H1 (cell line): ENCODE measurements at regions not wholly inside any gene's neighbourhood (a gene's known extent, or its start where the extent isn't known, plus 50 kb on each side); places are given as distances from the start of the nearest gene placed in this dataset.

ENCODE experiments used
- CTCF ChIA-PET: fragments of 300-600 bp; sonication (Branson Sonifier 250); formaldehyde crosslinking; loops from one replicate; lab custom pipeline; 2021; ENCODE audit not compliant: partially characterized antibody; lab: Charles Lee
- POLR2A ChIA-PET: fragments of 300-600 bp; sonication (Branson Sonifier 250); formaldehyde crosslinking; loops from one replicate; lab custom pipeline; 2021; ENCODE audit warnings: inconsistent platforms; ENCODE audit not compliant: partially characterized antibody; lab: Charles Lee
- DNase-seq, 2 experiments: peaks; one replicate each; pipeline versions ENCODE4 v3.0.0 to v3.0.0-alpha.2; 2010 to 2022; ENCODE audit warnings: low spot score in 2 of 2, low read depth in 1 of 2, mixed read lengths in 1 of 2
- FAIRE-seq: peaks from 2 replicates; lab custom pipeline; 2011; peaks lifted over from hg19 to GRCh38; lab: Jason Lieb, UNC
- H2AFZ ChIP-seq: 2 replicates; pipeline ENCODE4 v1.8.1; 2012; ENCODE audit warnings: low read length, inconsistent platforms
- H2AK5ac ChIP-seq: 2 replicates; pipeline ENCODE4 v1.6.1; 2013; ENCODE audit warnings: low read depth, low read length
- H2BK120ac ChIP-seq: replicated peaks from 2 replicates; pipeline ENCODE3; 2013; ENCODE audit warnings: low read depth, low read length, inconsistent platforms
- H2BK12ac ChIP-seq: 2 replicates; pipeline ENCODE4 v1.6.1; 2013; ENCODE audit warnings: low read depth, low read length
- H2BK15ac ChIP-seq: 2 replicates; pipeline ENCODE4 v1.6.1; 2013; ENCODE audit warnings: low read length
- H2BK20ac ChIP-seq: 2 replicates; pipeline ENCODE4 v1.6.1; 2013; ENCODE audit warnings: low read length
- H2BK5ac ChIP-seq: 2 replicates; pipeline ENCODE4 v1.6.1; 2013; ENCODE audit warnings: low read depth, low read length
- H3K14ac ChIP-seq: 2 replicates; pipeline ENCODE4 v1.6.1; 2013; ENCODE audit warnings: inconsistent platforms; ENCODE audit not compliant: insufficient read length
- H3K18ac ChIP-seq: 2 replicates; pipeline ENCODE4 v1.6.1; 2013; ENCODE audit warnings: low read length; ENCODE audit errors: extremely low read depth
- H3K23ac ChIP-seq: 2 replicates; pipeline ENCODE4 v1.6.1; 2013; ENCODE audit warnings: inconsistent platforms; ENCODE audit not compliant: insufficient read length
- H3K23me2 ChIP-seq: 2 replicates; pipeline ENCODE4 v1.6.1; 2013; ENCODE audit warnings: low read depth, low read length
- H3K27ac ChIP-seq: 2 replicates; pipeline ENCODE4 v1.6.1; 2011; ENCODE audit warnings: low read depth, low read length, inconsistent platforms
- H3K27me3 ChIP-seq, 4 experiments: replicated peaks in 1 of 4; 1 replicate in 1 of 4; 2 replicates in 3 of 4; pipeline versions ENCODE4 v1.6.1 to v1.8.1; 2011 to 2013; ENCODE audit warnings: low read length in 3 of 4, mild to moderate bottlenecking in 3 of 4, inconsistent platforms in 2 of 4, mixed read lengths in 2 of 4, moderate library complexity in 1 of 4; ENCODE audit not compliant: control insufficient read depth in 3 of 4, insufficient read depth in 3 of 4; ENCODE audit errors: extremely low read depth in 1 of 4
- H3K36me3 ChIP-seq, 4 experiments: 2 replicates each; pipeline versions ENCODE4 v1.6.1 to v1.8.1; 2011 to 2013; ENCODE audit warnings: mild to moderate bottlenecking in 4 of 4, low read length in 3 of 4, moderate library complexity in 2 of 4, control low read depth in 1 of 4, inconsistent platforms in 1 of 4; ENCODE audit not compliant: insufficient read depth in 4 of 4, control insufficient read depth in 2 of 4
- H3K4ac ChIP-seq: replicated peaks from 2 replicates; pipeline ENCODE3; 2013; ENCODE audit warnings: low read length, low read depth, mixed read lengths, inconsistent platforms; ENCODE audit not compliant: insufficient read length
- H3K4me1 ChIP-seq, 4 experiments: replicated peaks in 1 of 4; 1 replicate in 1 of 4; 2 replicates in 3 of 4; pipeline versions ENCODE4 v1.6.1 to v1.8.1; 2011 to 2013; ENCODE audit warnings: low read length in 3 of 4, inconsistent platforms in 2 of 4, mixed read lengths in 1 of 4; ENCODE audit not compliant: insufficient read depth in 4 of 4, control insufficient read depth in 3 of 4
- H3K4me2 ChIP-seq, 2 experiments: 2 replicates each; pipeline versions ENCODE4 v1.6.1 to v1.8.1; 2011 to 2013; ENCODE audit warnings: low read depth in 2 of 2, low read length in 2 of 2, control low read depth in 1 of 2, inconsistent platforms in 1 of 2, mild to moderate bottlenecking in 1 of 2; ENCODE audit not compliant: insufficient read depth in 1 of 2
- H3K4me3 ChIP-seq, 4 experiments: fragments of 200-600, 300-600 bp in 1 of 4; sonication (generic), shearing (Covaris generic), sonication (Bioruptor Twin) in 1 of 4; 2 replicates each; pipeline versions ENCODE4 v1.5.1 to v1.8.1; 2011 to 2016; ENCODE audit warnings: low read length in 4 of 4, low read depth in 3 of 4, control low read depth in 2 of 4, inconsistent platforms in 2 of 4, mild to moderate bottlenecking in 2 of 4, mixed read lengths in 1 of 4, moderate library complexity in 1 of 4; ENCODE audit not compliant: insufficient read depth in 2 of 4; ENCODE audit errors: extremely low read depth in 1 of 4
- H3K56ac ChIP-seq: replicated peaks from 2 replicates; pipeline ENCODE3; 2013; ENCODE audit warnings: low read depth, mild to moderate bottlenecking, mixed read lengths, low read length, inconsistent platforms; ENCODE audit not compliant: insufficient read length
- H3K79me1 ChIP-seq: 2 replicates; pipeline ENCODE4 v1.6.1; 2013; ENCODE audit warnings: low read depth, low read length, control low read depth
- H3K79me2 ChIP-seq, 2 experiments: 2 replicates each; pipeline versions ENCODE4 v1.6.1 to v1.8.1; 2012 to 2013; ENCODE audit warnings: low read length in 2 of 2, mild to moderate bottlenecking in 2 of 2, inconsistent platforms in 1 of 2; ENCODE audit not compliant: insufficient read depth in 2 of 2, control insufficient read depth in 1 of 2
- H3K9ac ChIP-seq, 4 experiments: replicated peaks in 1 of 4; 1 replicate in 1 of 4; 2 replicates in 3 of 4; pipeline versions ENCODE4 v1.6.1 to v1.8.1; 2011 to 2013; ENCODE audit warnings: low read depth in 3 of 4, low read length in 3 of 4, control low read depth in 2 of 4, mild to moderate bottlenecking in 2 of 4, moderate library complexity in 2 of 4, inconsistent platforms in 1 of 4; ENCODE audit errors: extremely low read depth in 1 of 4
- H3K9me3 ChIP-seq, 2 experiments: 2 replicates each; pipeline versions ENCODE4 v1.6.1 to v1.8.1; 2012 to 2013; ENCODE audit warnings: mild to moderate bottlenecking in 2 of 2, moderate library complexity in 2 of 2, control low read depth in 1 of 2, inconsistent platforms in 1 of 2, low read depth in 1 of 2, low read length in 1 of 2, mixed read lengths in 1 of 2; ENCODE audit not compliant: insufficient read depth in 2 of 2
- H4K20me1 ChIP-seq, 2 experiments: replicated peaks in 1 of 2; 2 replicates each; pipeline versions ENCODE3 to v1.8.1; 2011 to 2013; ENCODE audit warnings: inconsistent platforms in 2 of 2, low read length in 2 of 2, mild to moderate bottlenecking in 1 of 2; ENCODE audit not compliant: insufficient read depth in 2 of 2, control insufficient read depth in 1 of 2
- H4K5ac ChIP-seq: 2 replicates; pipeline ENCODE4 v1.6.1; 2013; ENCODE audit warnings: low read length, low read depth, mixed read lengths, inconsistent platforms; ENCODE audit not compliant: insufficient read length
- H4K8ac ChIP-seq: 2 replicates; pipeline ENCODE4 v1.8.0; 2013; ENCODE audit warnings: mild to moderate bottlenecking, moderate library complexity, low read length, inconsistent platforms; ENCODE audit not compliant: insufficient read depth; ENCODE audit errors: extremely low read depth
- H4K91ac ChIP-seq: replicated peaks from 2 replicates; pipeline ENCODE3; 2013; ENCODE audit warnings: low read length, mixed read lengths, inconsistent platforms; ENCODE audit not compliant: insufficient read length
- BACH1 ChIP-seq: IDR thresholded peaks from 2 replicates; pipeline ENCODE4 v1.6.1; 2012; ENCODE audit warnings: low read length, improper control_type of control experiment
- CBX5 ChIP-seq: fragments of 300-800, 300-1000 bp; sonication (generic); IDR thresholded peaks from 2 replicates; pipeline ENCODE4 v1.7.1; 2016; ENCODE audit warnings: antibody characterized with exemption, low read length, low read depth
- JUN ChIP-seq: IDR thresholded peaks from 2 replicates; pipeline ENCODE4 v1.6.1; 2011; ENCODE audit warnings: low read depth, mild to moderate bottlenecking, improper control_type of control experiment, low read length
- KDM5A ChIP-seq: fragments of 200-600 bp; IDR thresholded peaks from 2 replicates; pipeline ENCODE4 v1.7.1; 2012; ENCODE audit warnings: mild to moderate bottlenecking, low read length, inconsistent platforms, mixed read lengths
- RAD21 ChIP-seq, 2 experiments: IDR thresholded peaks in 1 of 2; conservative IDR thresholded peaks in 1 of 2; 2 replicates each; pipeline ENCODE4 v1.6.1; 2011; ENCODE audit warnings: low read depth in 2 of 2, low read length in 2 of 2, improper control_type of control experiment in 1 of 2, inconsistent platforms in 1 of 2, mild to moderate bottlenecking in 1 of 2, moderate library complexity in 1 of 2
- WGBS, 2 experiments: shearing (Covaris generic) in 1 of 2; methylation state at CpG; one replicate each; pipeline versions ENCODE4 v1.1.6 to v1.1.7; 2013 to 2015; ENCODE audit warnings: low lambda C conversion rate in 2 of 2, mixed read lengths in 2 of 2, inconsistent platforms in 1 of 2, low coverage in 1 of 2, missing lambda C conversion rate in 1 of 2; ENCODE audit not compliant: insufficient replicate concordance in 2 of 2, insufficient coverage in 1 of 2, insufficient read length in 1 of 2; ENCODE audit errors: extremely low coverage in 1 of 2, missing lambda C conversion rate in 1 of 2; 5-methylcytosine and 5-hydroxymethylcytosine counted together

GRCh38 chr16:85535352-85536072 is 77.6 kb upstream of the GSE1 start:
- H3K4ac ChIP-seq: no peak overlapping the region
- H3K27ac ChIP-seq: no peak overlapping the region
- no peaks in the 10 kb centered on the region for H3K27me3 ChIP-seq
- ChIA-PET POLR2A (interaction anchor here (1.1 to 1.5 kb wide), 2 partner anchors 8 to 18 kb away, joined by 3 read pairs; no protein-coding TSS in a partner anchor), CTCF (interaction anchor here (0.9 to 12.9 kb wide), 8 partner anchors 8 to 234 kb away, joined by 3 to 153 read pairs (median 4); no protein-coding TSS in a partner anchor)
- no peak overlapping the region for H4K8ac ChIP-seq
- no peaks in the 10 kb centered on the region for H4K20me1 ChIP-seq
- no peaks in the 10 kb centered on the region; the same call in 1 of the 2 replicates for H3K79me1 ChIP-seq
- H3K23ac ChIP-seq: no peak overlapping the region
- no peak for DNase-seq
- WGBS, 2 experiments: 91% methylated on average over 14 of the region's 14 CpGs; no CpG with 5 or more reads in 1 of the 2 experiments
- H2BK12ac ChIP-seq: 0 out of 2 replicates have a peak overlapping the region, but pooled peaks have one; percentile 35
- H3K4me1 ChIP-seq: peaks cover 0 to 3% (median under 1%) of the 10 kb centered on the region in 4 experiments; a peak in 1 of 7 replicates
- H2AFZ ChIP-seq: no peak overlapping the region
- no peak overlapping the region for H3K9ac ChIP-seq
- peaks cover 8 to 9% of the 10 kb centered on the region in 2 experiments; a peak in 3 of 4 replicates for H3K9me3 ChIP-seq
- H3K79me2 ChIP-seq: no peaks in the 10 kb centered on the region
- H2BK5ac ChIP-seq: 0 out of 2 replicates have a peak overlapping the region, but pooled peaks have one; percentile 30
- no peak overlapping the region for H3K4me3 ChIP-seq
- H4K5ac ChIP-seq: no peak overlapping the region
- H3K18ac ChIP-seq: peak overlapping the region; percentile 56; the same call in 1 of the 2 replicates
- no peak overlapping the region for H4K91ac ChIP-seq
- H3K4me2 ChIP-seq: no peak overlapping the region
- no peak overlapping the region for H2BK15ac ChIP-seq
- H3K23me2 ChIP-seq: no peaks in the 10 kb centered on the region; the same call in 1 of the 2 replicates
- no peak overlapping the region for H3K14ac ChIP-seq
- no peak overlapping the region for H3K56ac ChIP-seq
- H2AK5ac ChIP-seq: no peak overlapping the region
- no peak overlapping the region for H2BK20ac ChIP-seq
- no peak overlapping the region for H2BK120ac ChIP-seq
- no peaks in the 10 kb centered on the region for H3K36me3 ChIP-seq
- FAIRE-seq: no peak
- TF ChIP-seq JUN (no peak), RAD21 (IDR thresholded peaks at IDR 0.05 in 1 of 2, conservative IDR thresholded peaks at IDR 0.05 in 1 of 2; ENCODE audit: low read depth in 2 of 2, low read length in 2 of 2) (no peak), CBX5 (no peak), KDM5A (no peak), BACH1 (no peak)
